DND-41 (cell line): ENCODE measurements at regions not wholly inside any gene's neighbourhood (a gene's known extent, or its start where the extent isn't known, plus 50 kb on each side); places are given as distances from the start of the nearest gene placed in this dataset.

Source experiments
- ATAC-seq: fragments of 200-7000 bp; cut with Tn5 transposase; 3 replicates; pipeline ENCODE4 v1.9.1; 2021; ENCODE audit warnings: low read depth; ENCODE audit not compliant: insufficient read depth
- DNase-seq: peaks from one replicate; pipeline ENCODE4 v3.0.0-alpha.2; 2020
- H2AFZ ChIP-seq: 2 replicates; pipeline ENCODE4 v1.6.0; 2012; ENCODE audit warnings: low read depth, low read length
- H3K27ac ChIP-seq: 2 replicates; pipeline ENCODE4 v1.5.1; 2012; ENCODE audit warnings: low read length, inconsistent platforms
- H3K27me3 ChIP-seq: fragments of 200-600 bp; sonication (generic); 2 replicates; pipeline ENCODE4 v1.6.0; 2012; ENCODE audit warnings: low read length, mild to moderate bottlenecking, inconsistent platforms; ENCODE audit not compliant: insufficient read depth, poor library complexity
- H3K36me3 ChIP-seq: 2 replicates; pipeline ENCODE4 v1.5.1; 2012; ENCODE audit warnings: low read length, inconsistent platforms; ENCODE audit not compliant: insufficient read depth
- H3K4me1 ChIP-seq: 2 replicates; pipeline ENCODE4 v1.5.1; 2012; ENCODE audit warnings: mild to moderate bottlenecking, low read length; ENCODE audit not compliant: insufficient read depth
- H3K4me2 ChIP-seq: 2 replicates; pipeline ENCODE4 v1.6.0; 2012; ENCODE audit warnings: mild to moderate bottlenecking, moderate library complexity, low read length, inconsistent platforms; ENCODE audit not compliant: insufficient read depth
- H3K4me3 ChIP-seq, 2 experiments: fragments of 200-600 bp in 1 of 2; shearing (Covaris generic) in 1 of 2; 2 replicates each; pipeline ENCODE4 v1.5.1; 2012 to 2016; ENCODE audit warnings: inconsistent platforms in 2 of 2, low read length in 2 of 2, mild to moderate bottlenecking in 2 of 2, low read depth in 1 of 2, moderate library complexity in 1 of 2
- H3K79me2 ChIP-seq: 2 replicates; pipeline ENCODE4 v1.6.0; 2012; ENCODE audit warnings: low read length, inconsistent platforms; ENCODE audit not compliant: insufficient read depth
- H3K9ac ChIP-seq: 2 replicates; pipeline ENCODE4 v1.6.0; 2012; ENCODE audit warnings: low read depth, mild to moderate bottlenecking, inconsistent platforms, low read length, moderate library complexity
- H3K9me3 ChIP-seq: 2 replicates; pipeline ENCODE4 v1.5.1; 2012; ENCODE audit warnings: low read length, moderate library complexity, mild to moderate bottlenecking, inconsistent platforms; ENCODE audit not compliant: insufficient read depth, severe bottlenecking
- H4K20me1 ChIP-seq: 2 replicates; pipeline ENCODE4 v1.6.0; 2012; ENCODE audit warnings: low read length; ENCODE audit not compliant: insufficient read depth
- EZH2 ChIP-seq: IDR thresholded peaks from 3 replicates; pipeline ENCODE4 v1.6.1; 2012; ENCODE audit warnings: borderline replicate concordance, low read depth, mild to moderate bottlenecking, moderate library complexity, low read length, inconsistent platforms; ENCODE audit not compliant: severe bottlenecking
- TF ChIP-seq, protein P1 (sequence below): IDR thresholded peaks from 2 replicates; pipeline ENCODE4 v1.5.1; 2012; ENCODE audit warnings: borderline replicate concordance, low read length, moderate library complexity, mild to moderate bottlenecking; ENCODE audit not compliant: poor library complexity, severe bottlenecking; ENCODE audit errors: extremely low read depth

DNA sequence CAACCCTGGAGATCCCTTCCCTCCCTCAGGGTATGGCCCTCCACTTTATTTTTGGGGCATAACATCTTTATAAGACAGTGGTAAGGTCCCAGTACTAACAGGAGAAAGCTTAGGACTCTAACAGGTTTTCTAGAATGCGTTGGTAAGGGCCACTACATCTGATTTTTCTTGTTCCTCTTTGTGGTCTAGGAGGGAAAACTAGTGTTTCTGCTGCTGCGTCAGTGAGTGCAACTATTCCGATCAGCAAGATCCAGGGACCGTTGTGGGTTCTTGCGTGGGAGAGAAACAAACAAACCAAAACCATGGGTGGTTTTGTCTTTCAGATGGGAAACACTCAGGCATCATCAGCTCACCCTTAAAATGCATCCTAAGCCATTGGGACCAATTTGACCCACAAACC lies 123.6 kb upstream of the SLC16A7 start:
- Histone ChIP-seq H3K4me1 (no peaks in the 10 kb centered on the region), H3K4me3 (no peak overlapping the region), H3K9me3 (no peaks in the 10 kb centered on the region), H3K27me3 (no peaks in the 10 kb centered on the region), H3K27ac (no peak overlapping the region), H3K79me2 (no peaks in the 10 kb centered on the region), H4K20me1 (no peaks in the 10 kb centered on the region), H2AFZ (no peak overlapping the region), H3K4me2 (no peak overlapping the region), H3K9ac (no peak overlapping the region), H3K36me3 (no peaks in the 10 kb centered on the region)
- ATAC-seq (no peak), DNase-seq (no peak)
- TF ChIP-seq, protein P1, sequence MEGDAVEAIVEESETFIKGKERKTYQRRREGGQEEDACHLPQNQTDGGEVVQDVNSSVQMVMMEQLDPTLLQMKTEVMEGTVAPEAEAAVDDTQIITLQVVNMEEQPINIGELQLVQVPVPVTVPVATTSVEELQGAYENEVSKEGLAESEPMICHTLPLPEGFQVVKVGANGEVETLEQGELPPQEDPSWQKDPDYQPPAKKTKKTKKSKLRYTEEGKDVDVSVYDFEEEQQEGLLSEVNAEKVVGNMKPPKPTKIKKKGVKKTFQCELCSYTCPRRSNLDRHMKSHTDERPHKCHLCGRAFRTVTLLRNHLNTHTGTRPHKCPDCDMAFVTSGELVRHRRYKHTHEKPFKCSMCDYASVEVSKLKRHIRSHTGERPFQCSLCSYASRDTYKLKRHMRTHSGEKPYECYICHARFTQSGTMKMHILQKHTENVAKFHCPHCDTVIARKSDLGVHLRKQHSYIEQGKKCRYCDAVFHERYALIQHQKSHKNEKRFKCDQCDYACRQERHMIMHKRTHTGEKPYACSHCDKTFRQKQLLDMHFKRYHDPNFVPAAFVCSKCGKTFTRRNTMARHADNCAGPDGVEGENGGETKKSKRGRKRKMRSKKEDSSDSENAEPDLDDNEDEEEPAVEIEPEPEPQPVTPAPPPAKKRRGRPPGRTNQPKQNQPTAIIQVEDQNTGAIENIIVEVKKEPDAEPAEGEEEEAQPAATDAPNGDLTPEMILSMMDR, result no peak
- TF ChIP-seq EZH2, result no peak

GRCh38 chr12:59459966-59460660 lies 135.7 kb upstream of the SLC16A7 start:
- no peak overlapping the region for H3K4me3 ChIP-seq
- DNase-seq, result no peak
- TF ChIP-seq, protein P1, result no peak
- TF ChIP-seq EZH2, result no peak

DNA sequence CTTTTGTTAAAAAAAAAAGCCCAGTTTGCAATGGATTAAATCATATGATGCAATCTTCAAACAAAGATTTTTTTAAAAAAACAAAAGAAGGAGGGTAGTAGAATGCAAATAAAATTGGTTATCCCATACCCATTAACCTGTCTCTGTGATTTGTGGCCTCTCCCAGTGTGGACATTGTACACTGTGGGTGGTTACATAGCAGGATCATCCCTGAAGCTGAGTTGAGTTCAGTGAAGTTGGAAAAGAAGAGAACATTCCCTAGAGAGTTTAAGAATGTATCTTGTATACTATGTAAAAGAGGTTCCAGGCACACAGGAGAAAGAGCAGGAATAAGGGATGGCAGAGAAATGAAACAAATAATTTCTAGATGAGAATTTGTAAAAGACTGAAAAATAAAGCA lies 142.4 kb upstream of the SLC16A7 start:
- ATAC-seq, result no peak
- Histone ChIP-seq H3K79me2 (no peaks in the 10 kb centered on the region), H2AFZ (no peak overlapping the region), H3K9me3 (no peaks in the 10 kb centered on the region), H3K27ac (no peak overlapping the region), H3K4me1 (no peaks in the 10 kb centered on the region), H3K4me2 (no peak overlapping the region), H3K9ac (no peak overlapping the region), H4K20me1 (no peaks in the 10 kb centered on the region), H3K27me3 (no peaks in the 10 kb centered on the region), H3K36me3 (no peaks in the 10 kb centered on the region), H3K4me3 (no peak overlapping the region)
- DNase-seq, result no peak
- TF ChIP-seq, protein P1, result no peak
- TF ChIP-seq EZH2, result no peak

More at GRCh38 chr12:59459966-59460660, 135.7 kb upstream of the SLC16A7 start:
- no peaks in the 10 kb centered on the region for H3K4me1 ChIP-seq
- H3K4me2 ChIP-seq, result no peak overlapping the region
- no peak overlapping the region for H3K27ac ChIP-seq
- H4K20me1 ChIP-seq, result no peaks in the 10 kb centered on the region
- H3K36me3 ChIP-seq, result no peaks in the 10 kb centered on the region
- no peak for ATAC-seq
- no peak overlapping the region for H3K9ac ChIP-seq
- no peaks in the 10 kb centered on the region for H3K79me2 ChIP-seq
- no peaks in the 10 kb centered on the region for H3K27me3 ChIP-seq
- no peaks in the 10 kb centered on the region for H3K9me3 ChIP-seq
- H2AFZ ChIP-seq, result no peak overlapping the region

DNA sequence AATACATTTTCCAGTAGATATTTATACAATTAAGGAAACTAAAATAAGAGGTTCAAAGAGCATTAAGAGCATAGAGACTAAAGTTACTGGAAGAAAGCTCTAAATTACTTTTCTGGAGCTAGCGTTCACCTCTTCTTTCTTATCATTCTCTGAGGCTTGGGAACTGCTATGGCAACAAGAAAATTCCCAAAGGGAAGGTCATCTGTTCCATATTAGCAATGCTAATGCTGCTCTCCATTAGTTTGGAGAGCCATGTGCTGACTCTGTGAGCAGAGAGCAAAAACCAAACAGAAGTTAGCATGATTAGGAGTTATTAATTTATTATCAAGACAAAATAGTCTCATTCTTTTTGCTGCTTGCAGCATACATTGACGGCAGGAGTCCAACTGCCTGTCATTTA lies 143.1 kb upstream of the SLC16A7 start:
- H3K27me3 ChIP-seq, result no peaks in the 10 kb centered on the region
- ATAC-seq, result no peak
- no peaks in the 10 kb centered on the region for H3K36me3 ChIP-seq
- no peaks in the 10 kb centered on the region for H3K4me1 ChIP-seq
- DNase-seq, result no peak
- H2AFZ ChIP-seq, result no peak overlapping the region
- no peak overlapping the region for H3K4me3 ChIP-seq
- H3K9ac ChIP-seq, result no peak overlapping the region
- TF ChIP-seq, protein P1, result no peak
- no peak for TF ChIP-seq EZH2
- no peaks in the 10 kb centered on the region for H3K79me2 ChIP-seq
- H3K4me2 ChIP-seq, result no peak overlapping the region
- H3K27ac ChIP-seq, result no peak overlapping the region
- H4K20me1 ChIP-seq, result no peaks in the 10 kb centered on the region
- H3K9me3 ChIP-seq, result no peaks in the 10 kb centered on the region
